ENCODE measurements at regions not wholly inside any gene's neighbourhood (a gene's known extent, or its start where the extent isn't known, plus 50 kb on each side); places are given as distances from the start of the nearest gene placed in this dataset.

GRCh38 chr12:107992029-107992428 lies 137.1 kb upstream of the WSCD2 start:
- TF ChIP-seq CTCF (IDR thresholded peaks at IDR 0.05; ENCODE audit: low read depth, low read length): no peak
- CTCF ChIA-PET: interaction anchor here (0.6 kb wide), 1 partner anchor 1379 kb away, joined by 13 read pairs; no protein-coding TSS in a partner anchor

GRCh38 chr12:107992870-107993451 lies 136.1 kb upstream of the WSCD2 start:
- CTCF ChIA-PET: interaction anchor here (0.6 to 1.0 kb wide), 4 partner anchors 11 to 1072 kb away, joined by 3 read pairs; no protein-coding TSS in a partner anchor
- no peak overlapping the region for H3K4me3 ChIP-seq (ENCODE audit: low read depth, low read length)
- POLR2A ChIA-PET: no interaction called here
- no peaks in the 10 kb centered on the region for H3K27me3 ChIP-seq (ENCODE audit: control insufficient read depth, insufficient read depth, low read length)
- no peaks in the 10 kb centered on the region for H3K9me3 ChIP-seq (ENCODE audit: control insufficient read depth, insufficient read depth, low read length)
- peak; percentile 47 for TF ChIP-seq CTCF (IDR thresholded peaks at IDR 0.05; ENCODE audit: low read depth, low read length)
- no peak for DNase-seq (ENCODE audit: low read depth, low spot score)
- no peak overlapping the region for H3K27ac ChIP-seq (ENCODE audit: low read depth, low read length)

More at GRCh38 chr12:107992029-107992428, 137.1 kb upstream of the WSCD2 start:
- no peak for DNase-seq (ENCODE audit: low read depth, low spot score)
- Histone ChIP-seq H3K27me3 (ENCODE audit: control insufficient read depth, insufficient read depth, low read length) (no peaks in the 10 kb centered on the region), H3K9me3 (ENCODE audit: control insufficient read depth, insufficient read depth, low read length) (no peaks in the 10 kb centered on the region), H3K4me3 (ENCODE audit: low read depth, low read length) (no peak overlapping the region), H3K27ac (ENCODE audit: low read depth, low read length) (no peak overlapping the region)
- POLR2A ChIA-PET: no interaction called here

- CTCF ChIA-PET: interaction anchor here (0.7 kb wide), 1 partner anchor 20 kb away, joined by 4 read pairs; no protein-coding TSS in a partner anchor
- no peak for DNase-seq (ENCODE audit: low read depth, low spot score)
- Histone ChIP-seq H3K9me3 (ENCODE audit: control insufficient read depth, insufficient read depth, low read length) (no peaks in the 10 kb centered on the region), H3K27ac (ENCODE audit: low read depth, low read length) (no peak overlapping the region), H3K27me3 (ENCODE audit: control insufficient read depth, insufficient read depth, low read length) (no peaks in the 10 kb centered on the region), H3K4me3 (ENCODE audit: low read depth, low read length) (no peak overlapping the region)
- no peak for TF ChIP-seq CTCF (IDR thresholded peaks at IDR 0.05; ENCODE audit: low read depth, low read length)
- POLR2A ChIA-PET: no interaction called here
These were observed 130.2 kb upstream of the WSCD2 start for GRCh38 chr12:107998863-107999262.

- CTCF ChIA-PET: no interaction called here
These were observed 129.0 kb upstream of the WSCD2 start for GRCh38 chr12:108000111-108000510.

More at GRCh38 chr12:108000111-108000510, 129.0 kb upstream of the WSCD2 start:
- TF ChIP-seq CTCF (IDR thresholded peaks at IDR 0.05; ENCODE audit: low read depth, low read length): no peak
- Histone ChIP-seq H3K27ac (ENCODE audit: low read depth, low read length) (no peak overlapping the region), H3K9me3 (ENCODE audit: control insufficient read depth, insufficient read depth, low read length) (no peaks in the 10 kb centered on the region), H3K4me3 (ENCODE audit: low read depth, low read length) (no peak overlapping the region), H3K27me3 (ENCODE audit: control insufficient read depth, insufficient read depth, low read length) (no peaks in the 10 kb centered on the region)
- DNase-seq (ENCODE audit: low read depth, low spot score): no peak
- POLR2A ChIA-PET: interaction anchor here (0.6 kb wide), 1 partner anchor 433 kb away, joined by 4 read pairs; no protein-coding TSS in a partner anchor

Measured in AG04450 (cell line).